OCI-LY1 (cell line): ENCODE measurements at regions not wholly inside any gene's neighbourhood (a gene's known extent, or its start where the extent isn't known, plus 50 kb on each side); places are given as distances from the start of the nearest gene placed in this dataset.

Experiments used
- H2AFZ ChIP-seq: fragments of 200-600 bp; sonication (generic), shearing (Covaris generic); 2 replicates; pipeline ENCODE4 v1.6.0; 2014; ENCODE audit warnings: antibody characterized with exemption, mild to moderate bottlenecking, low read length
- H3F3A ChIP-seq: fragments of 200-600 bp; sonication (generic), shearing (Covaris generic); 2 replicates; pipeline ENCODE4 v1.6.0; 2014; ENCODE audit warnings: mild to moderate bottlenecking, antibody characterized with exemption, low read length, moderate library complexity; ENCODE audit not compliant: insufficient read depth
- H3K27ac ChIP-seq: fragments of 200-600 bp; sonication (generic); 2 replicates; pipeline ENCODE4 v1.5.1; 2014; ENCODE audit warnings: low read length, mixed run types, mild to moderate bottlenecking, low read depth; ENCODE audit not compliant: poor library complexity, severe bottlenecking
- H3K27me3 ChIP-seq: fragments of 200-600 bp; sonication (generic); 2 replicates; pipeline ENCODE4 v1.6.0; 2014; ENCODE audit warnings: antibody characterized with exemption, mild to moderate bottlenecking, low read length, moderate library complexity; ENCODE audit not compliant: insufficient read depth
- H3K36me3 ChIP-seq: fragments of 200-600 bp; sonication (generic); 2 replicates; pipeline ENCODE4 v1.6.1; 2014; ENCODE audit warnings: mild to moderate bottlenecking, antibody characterized with exemption, low read length, moderate library complexity, mixed read lengths; ENCODE audit not compliant: insufficient read depth
- H3K4me1 ChIP-seq: fragments of 200-600 bp; sonication (generic); 2 replicates; pipeline ENCODE4 v1.5.1; 2014; ENCODE audit warnings: mild to moderate bottlenecking, low read length, moderate library complexity; ENCODE audit not compliant: insufficient read depth, severe bottlenecking
- H3K4me2 ChIP-seq: fragments of 200-600 bp; sonication (generic), shearing (Covaris generic); 2 replicates; pipeline ENCODE4 v1.6.1; 2014; ENCODE audit warnings: low read length
- H3K4me3 ChIP-seq: fragments of 200-600 bp; sonication (generic); 2 replicates; pipeline ENCODE4 v1.5.1; 2014; ENCODE audit warnings: low read length, low read depth, mild to moderate bottlenecking, mixed read lengths; ENCODE audit not compliant: poor library complexity, severe bottlenecking
- H3K79me2 ChIP-seq: fragments of 200-600 bp; shearing (Covaris generic); 2 replicates; pipeline ENCODE4 v1.6.1; 2016; ENCODE audit warnings: mixed run types, low read length, mixed read lengths; ENCODE audit not compliant: insufficient read depth
- H3K9ac ChIP-seq: fragments of 200-600 bp; sonication (generic), shearing (Covaris generic); 2 replicates; pipeline ENCODE4 v1.6.1; 2014; ENCODE audit warnings: mild to moderate bottlenecking, low read length, mixed read lengths
- H3K9me2 ChIP-seq: fragments of 200-600 bp; sonication (generic), shearing (Covaris generic); 2 replicates; pipeline ENCODE4 v1.6.1; 2014; ENCODE audit warnings: low read depth, mild to moderate bottlenecking, low read length, mixed read lengths
- H3K9me3 ChIP-seq: fragments of 200-600 bp; shearing (Covaris generic); 2 replicates; pipeline ENCODE4 v1.6.1; 2014; ENCODE audit warnings: low read length, mixed read lengths
- H4K20me1 ChIP-seq: fragments of 200-600 bp; sonication (generic), shearing (Covaris generic); 2 replicates; pipeline ENCODE4 v1.6.0; 2016; ENCODE audit warnings: mild to moderate bottlenecking, low read length; ENCODE audit not compliant: insufficient read depth
- EZH2 ChIP-seq: fragments of 200-600 bp; sonication (generic), shearing (Covaris generic); IDR thresholded peaks from 2 replicates; pipeline ENCODE4 v1.8.0; 2017; ENCODE audit warnings: borderline replicate concordance, mixed run types, mild to moderate bottlenecking, antibody characterized with exemption, low read length, moderate library complexity, mixed read lengths
- TF ChIP-seq, protein P1 (sequence below): fragments of 200-600 bp; sonication (generic), shearing (Covaris generic); IDR thresholded peaks from 2 replicates; pipeline ENCODE4 v1.5.1; 2017; ENCODE audit warnings: mild to moderate bottlenecking, antibody characterized with exemption, low read length, moderate library complexity, mixed read lengths

- Histone ChIP-seq H3K27me3 (no peaks in the 10 kb centered on the region), H3K9me2 (no peaks in the 10 kb centered on the region), H3K36me3 (no peaks in the 10 kb centered on the region), H3F3A (no peaks in the 10 kb centered on the region), H3K4me1 (no peaks in the 10 kb centered on the region), H3K27ac (no peak overlapping the region), H3K4me3 (no peak overlapping the region), H2AFZ (no peak overlapping the region), H3K9ac (no peak overlapping the region), H4K20me1 (no peaks in the 10 kb centered on the region), H3K79me2 (no peaks in the 10 kb centered on the region), H3K9me3 (no peaks in the 10 kb centered on the region), H3K4me2 (no peak overlapping the region)
- TF ChIP-seq EZH2, result no peak
- TF ChIP-seq, protein P1, sequence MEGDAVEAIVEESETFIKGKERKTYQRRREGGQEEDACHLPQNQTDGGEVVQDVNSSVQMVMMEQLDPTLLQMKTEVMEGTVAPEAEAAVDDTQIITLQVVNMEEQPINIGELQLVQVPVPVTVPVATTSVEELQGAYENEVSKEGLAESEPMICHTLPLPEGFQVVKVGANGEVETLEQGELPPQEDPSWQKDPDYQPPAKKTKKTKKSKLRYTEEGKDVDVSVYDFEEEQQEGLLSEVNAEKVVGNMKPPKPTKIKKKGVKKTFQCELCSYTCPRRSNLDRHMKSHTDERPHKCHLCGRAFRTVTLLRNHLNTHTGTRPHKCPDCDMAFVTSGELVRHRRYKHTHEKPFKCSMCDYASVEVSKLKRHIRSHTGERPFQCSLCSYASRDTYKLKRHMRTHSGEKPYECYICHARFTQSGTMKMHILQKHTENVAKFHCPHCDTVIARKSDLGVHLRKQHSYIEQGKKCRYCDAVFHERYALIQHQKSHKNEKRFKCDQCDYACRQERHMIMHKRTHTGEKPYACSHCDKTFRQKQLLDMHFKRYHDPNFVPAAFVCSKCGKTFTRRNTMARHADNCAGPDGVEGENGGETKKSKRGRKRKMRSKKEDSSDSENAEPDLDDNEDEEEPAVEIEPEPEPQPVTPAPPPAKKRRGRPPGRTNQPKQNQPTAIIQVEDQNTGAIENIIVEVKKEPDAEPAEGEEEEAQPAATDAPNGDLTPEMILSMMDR, result no peak
Observed at GRCh38 chr5:117496801-117497200, 922.2 kb upstream of the SEMA6A start.

DNA sequence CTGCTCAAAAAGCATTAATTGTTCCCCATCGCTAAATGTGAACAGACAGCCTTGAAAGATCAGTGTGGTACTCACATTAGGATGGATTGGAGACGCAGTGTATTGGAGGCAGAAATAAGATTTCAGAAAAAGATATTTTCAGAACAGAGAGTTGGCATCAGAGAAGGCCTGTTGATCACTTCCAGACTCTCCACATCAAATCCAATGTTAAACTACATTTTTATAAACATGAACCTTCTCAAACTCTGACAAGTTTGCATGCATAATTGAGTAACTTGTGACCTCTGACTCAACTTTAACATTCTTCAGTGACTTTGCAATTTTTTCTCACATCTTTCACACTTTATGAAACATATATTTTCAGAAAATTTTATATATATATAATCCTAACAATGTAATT is 919.6 kb upstream of the SEMA6A start:
- Histone ChIP-seq H3K4me3 (no peak overlapping the region), H2AFZ (no peak overlapping the region), H3K9me2 (no peaks in the 10 kb centered on the region), H3K9me3 (no peaks in the 10 kb centered on the region), H3K4me2 (no peak overlapping the region), H3K79me2 (no peaks in the 10 kb centered on the region), H3K27ac (no peak overlapping the region), H3F3A (no peaks in the 10 kb centered on the region), H3K36me3 (no peaks in the 10 kb centered on the region), H3K27me3 (no peaks in the 10 kb centered on the region), H3K9ac (no peak overlapping the region), H4K20me1 (no peaks in the 10 kb centered on the region), H3K4me1 (no peaks in the 10 kb centered on the region)
- TF ChIP-seq EZH2, result no peak
- TF ChIP-seq, protein P1, result no peak

GRCh38 chr5:117488976-117489500 is 914.4 kb upstream of the SEMA6A start:
- H3K27me3 ChIP-seq, result no peaks in the 10 kb centered on the region
- no peaks in the 10 kb centered on the region for H3K36me3 ChIP-seq
- no peaks in the 10 kb centered on the region for H3F3A ChIP-seq
- H3K9me3 ChIP-seq, result no peaks in the 10 kb centered on the region
- TF ChIP-seq, protein P1, result no peak
- TF ChIP-seq EZH2, result no peak
- H2AFZ ChIP-seq, result no peak overlapping the region
- H3K4me1 ChIP-seq, result no peaks in the 10 kb centered on the region
- H3K4me3 ChIP-seq, result no peak overlapping the region
- H3K9ac ChIP-seq, result no peak overlapping the region
- H3K9me2 ChIP-seq, result no peaks in the 10 kb centered on the region
- no peak overlapping the region for H3K4me2 ChIP-seq
- H4K20me1 ChIP-seq, result no peaks in the 10 kb centered on the region
- no peaks in the 10 kb centered on the region for H3K79me2 ChIP-seq
- no peak overlapping the region for H3K27ac ChIP-seq
